ENCODE measurements at regions not wholly inside any gene's neighbourhood (a gene's known extent, or its start where the extent isn't known, plus 50 kb on each side); places are given as distances from the start of the nearest gene placed in this dataset.

DNA sequence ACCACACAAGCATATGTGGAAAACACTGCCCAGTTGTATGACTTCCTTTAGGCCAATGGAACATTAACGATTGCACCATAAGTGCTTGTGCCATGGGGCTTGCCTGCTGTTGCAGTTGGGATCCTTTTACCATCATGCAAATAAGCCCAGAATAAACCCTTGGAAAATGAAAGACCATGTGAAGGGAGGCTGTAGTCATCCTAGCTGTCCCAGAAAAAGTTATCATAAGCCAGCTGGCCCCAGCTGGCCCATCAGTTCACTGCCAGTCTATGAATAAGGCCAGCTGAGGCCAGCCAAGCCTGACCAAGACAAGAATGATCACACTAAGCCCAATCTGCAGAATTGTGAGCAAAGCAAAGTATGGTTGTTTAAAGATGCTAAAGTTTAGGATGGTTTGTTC is 253.9 kb upstream of the ARHGAP20 start:
- Histone ChIP-seq H3K9me3 (ENCODE audit: insufficient read depth, low read length) (no peaks in the 10 kb centered on the region), H2AFZ (ENCODE audit: low read depth, low read length, severe bottlenecking) (no peak overlapping the region), H3K36me3 (ENCODE audit: low read length) (no peaks in the 10 kb centered on the region), H3K27ac (ENCODE audit: low read depth, low read length) (no peak overlapping the region), H4K20me1 (ENCODE audit: low read depth, low read length) (no peaks in the 10 kb centered on the region), H3K27me3 (ENCODE audit: low read length) (no peaks in the 10 kb centered on the region), H3K4me3 (ENCODE audit: insufficient read depth, low read length, poor library complexity, severe bottlenecking) (no peak overlapping the region), H3F3A (ENCODE audit: insufficient read depth) (no peaks in the 10 kb centered on the region), H3K9ac (ENCODE audit: low read length) (no peak overlapping the region), H3K4me2 (ENCODE audit: low read depth, low read length, poor library complexity, severe bottlenecking) (no peak overlapping the region), H3K9me2 (replicated peaks; ENCODE audit: insufficient read depth, low read length) (no peaks in the 10 kb centered on the region), H3K79me2 (ENCODE audit: insufficient read depth, low read length) (no peaks in the 10 kb centered on the region)
- TF ChIP-seq, protein P1, sequence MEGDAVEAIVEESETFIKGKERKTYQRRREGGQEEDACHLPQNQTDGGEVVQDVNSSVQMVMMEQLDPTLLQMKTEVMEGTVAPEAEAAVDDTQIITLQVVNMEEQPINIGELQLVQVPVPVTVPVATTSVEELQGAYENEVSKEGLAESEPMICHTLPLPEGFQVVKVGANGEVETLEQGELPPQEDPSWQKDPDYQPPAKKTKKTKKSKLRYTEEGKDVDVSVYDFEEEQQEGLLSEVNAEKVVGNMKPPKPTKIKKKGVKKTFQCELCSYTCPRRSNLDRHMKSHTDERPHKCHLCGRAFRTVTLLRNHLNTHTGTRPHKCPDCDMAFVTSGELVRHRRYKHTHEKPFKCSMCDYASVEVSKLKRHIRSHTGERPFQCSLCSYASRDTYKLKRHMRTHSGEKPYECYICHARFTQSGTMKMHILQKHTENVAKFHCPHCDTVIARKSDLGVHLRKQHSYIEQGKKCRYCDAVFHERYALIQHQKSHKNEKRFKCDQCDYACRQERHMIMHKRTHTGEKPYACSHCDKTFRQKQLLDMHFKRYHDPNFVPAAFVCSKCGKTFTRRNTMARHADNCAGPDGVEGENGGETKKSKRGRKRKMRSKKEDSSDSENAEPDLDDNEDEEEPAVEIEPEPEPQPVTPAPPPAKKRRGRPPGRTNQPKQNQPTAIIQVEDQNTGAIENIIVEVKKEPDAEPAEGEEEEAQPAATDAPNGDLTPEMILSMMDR (IDR thresholded peaks at IDR 0.05; ENCODE audit: insufficient read depth, low read length, poor library complexity, severe bottlenecking), result no peak
- no peak for TF ChIP-seq EZH2phosphoT487 (conservative IDR thresholded peaks at IDR 0.05; ENCODE audit: low read length)

- H2AFZ ChIP-seq (ENCODE audit: low read depth, low read length, severe bottlenecking), result no peak overlapping the region
- H3K36me3 ChIP-seq (ENCODE audit: low read length), result no peaks in the 10 kb centered on the region
These were observed 250.7 kb upstream of the ARHGAP20 start for GRCh38 chr11:110962921-110963320.

DNA sequence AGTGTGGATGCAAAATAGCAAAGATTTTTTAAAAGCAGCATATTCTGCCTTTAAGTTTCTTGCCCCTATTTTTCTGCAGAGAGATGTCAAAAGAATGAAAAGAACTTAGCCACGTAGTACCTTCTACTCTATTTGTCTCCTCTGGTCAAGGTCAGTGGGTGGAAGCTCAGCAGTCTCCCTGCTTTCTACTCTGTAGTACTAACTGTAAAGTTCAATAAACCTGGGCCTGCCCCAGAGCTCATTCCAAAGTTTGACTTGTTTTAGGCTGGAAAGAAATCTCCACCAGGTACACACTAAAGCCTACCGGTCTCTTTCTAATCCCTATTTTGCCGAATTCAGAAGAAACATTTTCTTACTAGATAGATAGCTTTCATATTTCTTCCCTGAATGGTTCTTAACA is 247.9 kb upstream of the ARHGAP20 start:
- H4K20me1 ChIP-seq (ENCODE audit: low read depth, low read length), result no peaks in the 10 kb centered on the region
- no peak overlapping the region for H3K4me3 ChIP-seq (ENCODE audit: insufficient read depth, low read length, poor library complexity, severe bottlenecking)
- no peaks in the 10 kb centered on the region for H3K9me2 ChIP-seq (replicated peaks; ENCODE audit: insufficient read depth, low read length)
- no peaks in the 10 kb centered on the region for H3K79me2 ChIP-seq (ENCODE audit: insufficient read depth, low read length)
- H3F3A ChIP-seq (ENCODE audit: insufficient read depth), result no peaks in the 10 kb centered on the region
- H3K4me2 ChIP-seq (ENCODE audit: low read depth, low read length, poor library complexity, severe bottlenecking), result no peak overlapping the region
- no peak overlapping the region for H3K9ac ChIP-seq (ENCODE audit: low read length)
- no peak for TF ChIP-seq EZH2phosphoT487 (conservative IDR thresholded peaks at IDR 0.05; ENCODE audit: low read length)
- TF ChIP-seq, protein P1 (IDR thresholded peaks at IDR 0.05; ENCODE audit: insufficient read depth, low read length, poor library complexity, severe bottlenecking), result no peak
- no peak overlapping the region for H2AFZ ChIP-seq (ENCODE audit: low read depth, low read length, severe bottlenecking)
- no peaks in the 10 kb centered on the region for H3K27me3 ChIP-seq (ENCODE audit: low read length)
- no peaks in the 10 kb centered on the region for H3K9me3 ChIP-seq (ENCODE audit: insufficient read depth, low read length)
- no peaks in the 10 kb centered on the region for H3K36me3 ChIP-seq (ENCODE audit: low read length)
- H3K27ac ChIP-seq (ENCODE audit: low read depth, low read length), result no peak overlapping the region

More at GRCh38 chr11:110962921-110963320, 250.7 kb upstream of the ARHGAP20 start:
- no peaks in the 10 kb centered on the region for H3K9me2 ChIP-seq (replicated peaks; ENCODE audit: insufficient read depth, low read length)
- no peaks in the 10 kb centered on the region for H3F3A ChIP-seq (ENCODE audit: insufficient read depth)
- TF ChIP-seq EZH2phosphoT487 (conservative IDR thresholded peaks at IDR 0.05; ENCODE audit: low read length), result no peak
- TF ChIP-seq, protein P1 (IDR thresholded peaks at IDR 0.05; ENCODE audit: insufficient read depth, low read length, poor library complexity, severe bottlenecking), result no peak
- no peaks in the 10 kb centered on the region for H4K20me1 ChIP-seq (ENCODE audit: low read depth, low read length)
- H3K27me3 ChIP-seq (ENCODE audit: low read length), result no peaks in the 10 kb centered on the region
- H3K4me3 ChIP-seq (ENCODE audit: insufficient read depth, low read length, poor library complexity, severe bottlenecking), result no peak overlapping the region
- H3K9me3 ChIP-seq (ENCODE audit: insufficient read depth, low read length), result no peaks in the 10 kb centered on the region
- H3K4me2 ChIP-seq (ENCODE audit: low read depth, low read length, poor library complexity, severe bottlenecking), result no peak overlapping the region
- no peak overlapping the region for H3K9ac ChIP-seq (ENCODE audit: low read length)
- no peak overlapping the region for H3K27ac ChIP-seq (ENCODE audit: low read depth, low read length)
- no peaks in the 10 kb centered on the region for H3K79me2 ChIP-seq (ENCODE audit: insufficient read depth, low read length)
